ENCODE measurements at regions not wholly inside any gene's neighbourhood (a gene's known extent, or its start where the extent isn't known, plus 50 kb on each side); places are given as distances from the start of the nearest gene placed in this dataset.

GRCh38 chr20:56760610-56761009, 131.5 kb downstream of the TFAP2C start:
- no peak overlapping the region for H3K27ac ChIP-seq (ENCODE audit: low read depth, low read length)
- no peaks in the 10 kb centered on the region for H3K9me3 ChIP-seq (ENCODE audit: control insufficient read depth in 1 of 2, insufficient read depth in 1 of 2, low read depth in 1 of 2, low read length in 2 of 2)
- no peaks in the 10 kb centered on the region for H3K79me2 ChIP-seq (ENCODE audit: insufficient read depth, low read length)
- BruUV-seq (replicated peaks) = no TSS peak
- DNase-seq (ENCODE audit: low read depth, low spot score) (no peak), ATAC-seq (no peak)
- no peaks in the 10 kb centered on the region for H3K4me1 ChIP-seq (ENCODE audit: control insufficient read depth in 1 of 2, insufficient read depth in 2 of 2, low read length in 2 of 2)
- H4K20me1 ChIP-seq (ENCODE audit: insufficient read depth) = no peaks in the 10 kb centered on the region
- H3K4me3 ChIP-seq (replicated peaks in 1 of 2; ENCODE audit: low read depth in 1 of 2, low read length in 2 of 2) = no peak overlapping the region
- POLR2A ChIA-PET = no interaction called here
- H3K27me3 ChIP-seq (ENCODE audit: insufficient read depth, low read length) = no peaks in the 10 kb centered on the region
- H2AFZ ChIP-seq (ENCODE audit: low read depth, low read length, poor library complexity, severe bottlenecking) = no peak overlapping the region
- CTCF ChIA-PET = no interaction called here
- H3K9me2 ChIP-seq (ENCODE audit: insufficient read depth) = no peaks in the 10 kb centered on the region
- H3K9ac ChIP-seq (ENCODE audit: low read length) = no peak overlapping the region
- H3K36me3 ChIP-seq (ENCODE audit: control insufficient read depth in 1 of 2, insufficient read depth in 2 of 2, low read length in 2 of 2) = no peaks in the 10 kb centered on the region
- TF ChIP-seq REST (IDR thresholded peaks at IDR 0.05; ENCODE audit: low read depth) (no peak), SP1 (IDR thresholded peaks at IDR 0.05; ENCODE audit: low read depth) (no peak)
- no peak overlapping the region for H3K4me2 ChIP-seq (ENCODE audit: low read length)
- intact Hi-C loops (cut with micrococcal nuclease) = no loop called here
- RAD21 ChIA-PET (ENCODE audit: low non-redundant PET in 1 of 2, low total read pairs in 2 of 2, uncharacterized antibody in 2 of 2, unreplicated experiment in 2 of 2) = no interaction called here

GRCh38 chr20:56761393-56761792, 132.3 kb downstream of the TFAP2C start:
- H3K9me3 ChIP-seq (ENCODE audit: control insufficient read depth in 1 of 2, insufficient read depth in 1 of 2, low read depth in 1 of 2, low read length in 2 of 2) = no peaks in the 10 kb centered on the region
- CTCF ChIA-PET = no interaction called here
- RAD21 ChIA-PET (ENCODE audit: low non-redundant PET in 1 of 2, low total read pairs in 2 of 2, uncharacterized antibody in 2 of 2, unreplicated experiment in 2 of 2) = no interaction called here
- POLR2A ChIA-PET = no interaction called here
- no peak overlapping the region for H2AFZ ChIP-seq (ENCODE audit: low read depth, low read length, poor library complexity, severe bottlenecking)
- DNase-seq (ENCODE audit: low read depth, low spot score) = no peak
- TF ChIP-seq ZFX (IDR thresholded peaks at IDR 0.05) (no peak), YY1 (IDR thresholded peaks at IDR 0.05; ENCODE audit: extremely low read depth, insufficient replicate concordance, low read depth, low read length) (no peak), SRF (IDR thresholded peaks at IDR 0.05; ENCODE audit: low read depth) (no peak), EZH2 (IDR thresholded peaks at IDR 0.05) (no peak), EGR1 (IDR thresholded peaks at IDR 0.05; ENCODE audit: low read depth) (no peak)
- no peaks in the 10 kb centered on the region for H3K27me3 ChIP-seq (ENCODE audit: insufficient read depth, low read length)
- BruUV-seq (replicated peaks) = no TSS peak
- no peaks in the 10 kb centered on the region for H3K36me3 ChIP-seq (ENCODE audit: control insufficient read depth in 1 of 2, insufficient read depth in 2 of 2, low read length in 2 of 2)
- no peaks in the 10 kb centered on the region for H3K79me2 ChIP-seq (ENCODE audit: insufficient read depth, low read length)
- H4K20me1 ChIP-seq (ENCODE audit: insufficient read depth) = no peaks in the 10 kb centered on the region
- no peak overlapping the region for H3K4me2 ChIP-seq (ENCODE audit: low read length)
- intact Hi-C loops (cut with micrococcal nuclease) = no loop called here
- no peak overlapping the region for H3K27ac ChIP-seq (ENCODE audit: low read depth, low read length)
- no peaks in the 10 kb centered on the region for H3K4me1 ChIP-seq (ENCODE audit: control insufficient read depth in 1 of 2, insufficient read depth in 2 of 2, low read length in 2 of 2)
- no peak overlapping the region for H3K9ac ChIP-seq (ENCODE audit: low read length)
- H3K4me3 ChIP-seq (replicated peaks in 1 of 2; ENCODE audit: low read depth in 1 of 2, low read length in 2 of 2) = no peak overlapping the region
- no peaks in the 10 kb centered on the region for H3K9me2 ChIP-seq (ENCODE audit: insufficient read depth)
- ATAC-seq = no peak
